MM.1S (cell line): ENCODE measurements at regions not wholly inside any gene's neighbourhood (a gene's known extent, or its start where the extent isn't known, plus 50 kb on each side); places are given as distances from the start of the nearest gene placed in this dataset.

ENCODE experiments used
- CTCF ChIP-seq: fragments of 300-600 bp; sonication (generic); IDR thresholded peaks from 2 replicates; pipeline ENCODE4 v1.5.1; 2016; ENCODE audit warnings: antibody characterized with exemption, low read length, mixed read lengths
- EZH2 ChIP-seq: fragments of 300-600 bp; sonication (generic); optimal IDR thresholded peaks from 2 replicates; pipeline ENCODE3; 2017; ENCODE audit warnings: low read depth, mild to moderate bottlenecking, antibody characterized with exemption, low read length, mixed read lengths
- EZH2phosphoT487 ChIP-seq: fragments of 300-600 bp; sonication (generic); IDR thresholded peaks from 2 replicates; pipeline ENCODE4 v1.6.1; 2018; ENCODE audit warnings: antibody characterized with exemption, low read length

DNA sequence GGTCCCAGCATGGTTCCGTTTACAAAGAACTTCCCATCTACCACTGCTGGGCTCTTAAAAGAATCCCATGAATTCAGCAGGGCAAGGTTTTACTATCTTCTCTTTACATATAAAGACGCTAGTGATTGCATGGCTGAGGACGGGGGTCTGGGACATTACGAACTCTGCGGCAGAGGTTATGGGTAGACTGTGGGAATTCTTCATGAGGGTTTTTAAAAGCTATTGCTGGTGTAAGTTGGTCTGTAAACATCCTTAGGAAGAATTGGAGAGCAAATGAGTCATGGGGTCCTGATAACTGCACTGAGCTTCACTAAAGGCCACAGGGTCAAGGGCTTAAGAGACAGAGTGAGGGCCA, 53.1 kb upstream of the TMEM72 start:
- TF ChIP-seq CTCF (no peak), EZH2phosphoT487 (no peak), EZH2 (no peak)
